Nucleus accumbens (tissue), 56 donors: ENCODE measurements at regions not wholly inside any gene's neighbourhood (a gene's known extent, or its start where the extent isn't known, plus 50 kb on each side); places are given as distances from the start of the nearest gene placed in this dataset.

Experiments
- DNase-seq, 56 donors: peaks; one replicate each; lab custom pipeline; 2025; lab: John Stamatoyannopoulos, UW

- no peak for DNase-seq
These were observed 717.2 kb downstream of the NCAM2 start for GRCh38 chr21:21715266-21715969.

- DNase-seq, result no peak
These were observed 724.5 kb downstream of the NCAM2 start for GRCh38 chr21:21722731-21723130.

- DNase-seq, result no peak
These were observed 732.3 kb downstream of the NCAM2 start for GRCh38 chr21:21730512-21730911.

- DNase-seq, result no peak
These were observed 733.4 kb downstream of the NCAM2 start for GRCh38 chr21:21731626-21732025.

- no peak for DNase-seq
These were observed 735.9 kb downstream of the NCAM2 start for GRCh38 chr21:21734088-21734487.

- DNase-seq, result no peak
These were observed 739.0 kb downstream of the NCAM2 start for GRCh38 chr21:21737186-21737585.

GRCh38 chr21:21740207-21740606 is 742.0 kb downstream of the NCAM2 start:
- no peak for DNase-seq

GRCh38 chr21:21750124-21750825 is 752.1 kb downstream of the NCAM2 start:
- no peak for DNase-seq

GRCh38 chr21:21751286-21751685 is 753.1 kb downstream of the NCAM2 start:
- DNase-seq, result peak in 4 of 56 donors; percentile 5 to 43 (median 18)

GRCh38 chr21:21762855-21763254 is 764.6 kb downstream of the NCAM2 start:
- no peak for DNase-seq

- DNase-seq, result no peak
These were observed 766.1 kb downstream of the NCAM2 start for GRCh38 chr21:21764281-21764680.

GRCh38 chr21:21767276-21767675 is 769.1 kb downstream of the NCAM2 start:
- no peak for DNase-seq

- no peak for DNase-seq
These were observed 790.4 kb downstream of the NCAM2 start for GRCh38 chr21:21788591-21788990.

GRCh38 chr21:21801921-21802320 is 803.7 kb downstream of the NCAM2 start:
- DNase-seq, result no peak

- DNase-seq, result no peak
These were observed 808.7 kb downstream of the NCAM2 start for GRCh38 chr21:21806711-21807597.

- no peak for DNase-seq
These were observed 809.3 kb downstream of the NCAM2 start for GRCh38 chr21:21807598-21807903.

- no peak for DNase-seq
These were observed 815.1 kb downstream of the NCAM2 start for GRCh38 chr21:21813289-21813688.

GRCh38 chr21:21813934-21814333 is 815.7 kb downstream of the NCAM2 start:
- DNase-seq, result no peak

- no peak for DNase-seq
These were observed 818.6 kb downstream of the NCAM2 start for GRCh38 chr21:21816778-21817177.

- DNase-seq, result no peak
These were observed 820.7 kb downstream of the NCAM2 start for GRCh38 chr21:21818898-21819297.

- no peak for DNase-seq
These were observed 829.9 kb downstream of the NCAM2 start for GRCh38 chr21:21828130-21828529.
